IMR-90 (cell line): ENCODE measurements at regions not wholly inside any gene's neighbourhood (a gene's known extent, or its start where the extent isn't known, plus 50 kb on each side); places are given as distances from the start of the nearest gene placed in this dataset.

Experiments used
- ATAC-seq: fragments of 200-7000 bp; cut with Tn5 transposase; 2 replicates; pipeline ENCODE4 v1.9.1; 2020; ENCODE audit warnings: low read depth, mild to moderate bottlenecking, moderate library complexity
- BruUV-seq: library from RNA; stranded (reverse); fragments of 400-500 nt; replicated peaks from 2 replicates; lab custom pipeline; 2021; lab: Mats Ljungman, UMichigan
- CTCF ChIA-PET: fragments of 300-600 bp; formaldehyde crosslinking; extraction: SDS; loops from one replicate; lab custom pipeline; 2021; ENCODE audit warnings: antibody characterized with exemption; lab: Yijun Ruan, JAX
- POLR2A ChIA-PET: fragments of 300-600 bp; sonication (Branson Sonifier 250); formaldehyde crosslinking; loops from one replicate; lab custom pipeline; 2022; ENCODE audit warnings: antibody characterized with exemption; ENCODE audit not compliant: unreplicated experiment; lab: Charles Lee
- DNase-seq: peaks from one replicate; pipeline ENCODE4 v3.0.0; 2013
- H2AFZ ChIP-seq: replicated peaks from 2 replicates; pipeline ENCODE3; 2013; ENCODE audit warnings: low read length, mild to moderate bottlenecking; ENCODE audit not compliant: poor library complexity
- H2AK5ac ChIP-seq: 2 replicates; pipeline ENCODE4 v1.6.1; 2013; ENCODE audit warnings: low read depth, low read length, inconsistent platforms
- H2AK9ac ChIP-seq: replicated peaks from 2 replicates; pipeline ENCODE3; 2013; ENCODE audit warnings: mild to moderate bottlenecking, low read depth, low read length, moderate library complexity; ENCODE audit not compliant: poor library complexity
- H2BK120ac ChIP-seq: 2 replicates; pipeline ENCODE4 v1.6.1; 2013; ENCODE audit warnings: low read depth, low read length, inconsistent platforms
- H2BK15ac ChIP-seq: 3 replicates; pipeline ENCODE4 v1.6.1; 2013; ENCODE audit warnings: low read depth, low read length, inconsistent platforms
- H2BK20ac ChIP-seq: 2 replicates; pipeline ENCODE4 v1.6.1; 2013; ENCODE audit warnings: low read depth, mild to moderate bottlenecking, inconsistent platforms, low read length, moderate library complexity
- H2BK5ac ChIP-seq: 2 replicates; pipeline ENCODE4 v1.6.1; 2013; ENCODE audit warnings: mild to moderate bottlenecking, low read depth, low read length, inconsistent platforms; ENCODE audit not compliant: poor library complexity, severe bottlenecking
- H3K14ac ChIP-seq: replicated peaks from 2 replicates; pipeline ENCODE4 v1.6.1; 2013; ENCODE audit warnings: low read depth, low read length, inconsistent platforms
- H3K18ac ChIP-seq: 2 replicates; pipeline ENCODE4 v1.6.1; 2013; ENCODE audit warnings: low read depth, low read length, control low read depth
- H3K23ac ChIP-seq: 2 replicates; pipeline ENCODE4 v1.6.1; 2013; ENCODE audit warnings: low read depth, low read length, inconsistent platforms
- H3K27ac ChIP-seq: 2 replicates; pipeline ENCODE4 v1.5.1; 2013; ENCODE audit warnings: mild to moderate bottlenecking, control low read depth, low read length; ENCODE audit not compliant: insufficient read depth
- H3K27me3 ChIP-seq: 2 replicates; pipeline ENCODE4 v1.6.1; 2013; ENCODE audit warnings: low read length; ENCODE audit not compliant: control insufficient read depth, insufficient read depth
- H3K36me3 ChIP-seq: 2 replicates; pipeline ENCODE4 v1.6.1; 2013; ENCODE audit warnings: low read length, mixed read lengths; ENCODE audit not compliant: control insufficient read depth, insufficient read depth
- H3K4ac ChIP-seq: 2 replicates; pipeline ENCODE4 v1.6.1; 2013; ENCODE audit warnings: low read depth, low read length, inconsistent platforms
- H3K4me1 ChIP-seq: 2 replicates; pipeline ENCODE4 v1.6.1; 2013; ENCODE audit warnings: low read length, mixed read lengths; ENCODE audit not compliant: control insufficient read depth, insufficient read depth
- H3K4me2 ChIP-seq: 2 replicates; pipeline ENCODE4 v1.6.1; 2013; ENCODE audit warnings: low read depth, mild to moderate bottlenecking, control low read depth, low read length, moderate library complexity
- H3K4me3 ChIP-seq: 2 replicates; pipeline ENCODE4 v1.5.1; 2013; ENCODE audit warnings: low read depth, mild to moderate bottlenecking, control low read depth, low read length, moderate library complexity; ENCODE audit not compliant: insufficient read depth
- H3K56ac ChIP-seq: 2 replicates; pipeline ENCODE4 v1.6.1; 2013; ENCODE audit warnings: low read length, inconsistent platforms; ENCODE audit not compliant: insufficient read depth; ENCODE audit errors: extremely low read depth
- H3K79me1 ChIP-seq, 2 experiments: 2 replicates each; pipeline ENCODE4 v1.6.1; 2013; ENCODE audit warnings: low read length in 2 of 2, inconsistent platforms in 1 of 2, low read depth in 1 of 2
- H3K9ac ChIP-seq: 2 replicates; pipeline ENCODE4 v1.6.1; 2013; ENCODE audit warnings: low read depth, low read length, control low read depth
- H3K9me1 ChIP-seq: 2 replicates; pipeline ENCODE4 v1.6.1; 2013; ENCODE audit warnings: low read length, inconsistent platforms; ENCODE audit not compliant: insufficient read depth
- H3K9me3 ChIP-seq: 2 replicates; pipeline ENCODE4 v1.6.1; 2013; ENCODE audit warnings: low read length; ENCODE audit not compliant: control insufficient read depth, insufficient read depth
- H4K20me1 ChIP-seq: 2 replicates; pipeline ENCODE4 v1.6.1; 2013; ENCODE audit warnings: low read length, inconsistent platforms; ENCODE audit not compliant: insufficient read depth
- H4K5ac ChIP-seq: 2 replicates; pipeline ENCODE4 v1.6.1; 2013; ENCODE audit warnings: mild to moderate bottlenecking, low read depth, low read length, control low read depth
- H4K8ac ChIP-seq, 2 experiments: 2 replicates each; pipeline ENCODE4 v1.6.1; 2013; ENCODE audit warnings: low read depth in 2 of 2, low read length in 2 of 2, control low read depth in 1 of 2, inconsistent platforms in 1 of 2
- H4K91ac ChIP-seq: 2 replicates; pipeline ENCODE4 v1.6.1; 2013; ENCODE audit warnings: low read depth, low read length, inconsistent platforms; ENCODE audit not compliant: insufficient read depth
- CHD1 ChIP-seq: IDR thresholded peaks from 2 replicates; pipeline ENCODE4 v1.6.1; 2012; ENCODE audit warnings: low read depth, low read length, improper control_type of control experiment
- FOS ChIP-seq: fragments of 150-350 bp; IDR thresholded peaks from 2 replicates; pipeline ENCODE4 v1.6.1; 2016; ENCODE audit warnings: low read depth, low read length
- MAZ ChIP-seq: IDR thresholded peaks from 2 replicates; pipeline ENCODE4 v1.6.1; 2012; ENCODE audit warnings: low read depth, mild to moderate bottlenecking, low read length, improper control_type of control experiment, moderate library complexity, borderline replicate concordance
- POLR2A ChIP-seq: IDR thresholded peaks from 2 replicates; pipeline ENCODE4 v1.6.1; 2012; ENCODE audit warnings: mild to moderate bottlenecking, low read depth, low read length
- RCOR1 ChIP-seq: IDR thresholded peaks from 2 replicates; pipeline ENCODE4 v1.6.1; 2012; ENCODE audit warnings: mild to moderate bottlenecking, low read length, improper control_type of control experiment; ENCODE audit not compliant: insufficient replicate concordance
- RFX5 ChIP-seq: IDR thresholded peaks from 2 replicates; pipeline ENCODE4 v1.8.0; 2012; ENCODE audit warnings: low read depth, mild to moderate bottlenecking, low read length, moderate library complexity
- SMC3 ChIP-seq: fragments of 150-350 bp; IDR thresholded peaks from 2 replicates; pipeline ENCODE4 v1.6.1; 2016; ENCODE audit warnings: low read depth, mild to moderate bottlenecking, antibody characterized with exemption, low read length, moderate library complexity
- WGBS, 2 experiments: methylation state at CpG; one replicate each; pipeline versions ENCODE4 v1.1.5 to v1.1.7; 2013; ENCODE audit warnings: missing lambda C conversion rate in 2 of 2; ENCODE audit not compliant: insufficient read length in 1 of 2; ENCODE audit errors: extremely low coverage in 2 of 2; 5-methylcytosine and 5-hydroxymethylcytosine counted together
- dilution Hi-C: fragments of 300-500 bp; cut with HindIII; formaldehyde crosslinking; loops from one replicate; pipeline ENCODE4 v1.14.3; 2018; ENCODE audit warnings: low sequenced_read_pairs; ENCODE audit not compliant: unreplicated experiment
- in situ Hi-C: fragments of 300-500 bp; cut with MboI; formaldehyde crosslinking; loops from 3 replicates; pipeline ENCODE4 v1.14.3; 2019; ENCODE audit warnings: low sequenced_read_pairs, inconsistent platforms, mixed read lengths
- intact Hi-C: fragments of 100-400 bp; cut with micrococcal nuclease; formaldehyde crosslinking; loops from 2 replicates; pipeline ENCODE4 v1.10.0; 2022

DNA sequence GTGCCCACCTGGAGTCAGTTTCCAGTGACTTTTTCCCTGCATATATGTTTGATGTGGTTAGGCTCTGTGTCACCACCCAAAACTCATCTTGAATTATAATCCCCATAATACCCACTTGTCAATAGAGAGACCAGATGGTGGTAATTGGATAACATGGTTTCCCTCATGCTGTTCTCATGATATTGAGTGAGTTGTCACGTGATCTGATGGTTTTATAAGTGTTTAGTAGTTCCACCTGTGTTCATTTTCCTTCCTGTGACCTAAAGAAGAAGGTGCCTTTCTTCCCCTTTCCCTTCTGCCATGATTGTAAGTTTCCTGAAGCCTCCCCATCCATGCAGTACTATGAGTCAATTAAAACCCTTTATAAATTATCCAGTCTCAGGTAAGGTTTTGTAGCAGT, 740.9 kb downstream of the ARAP2 start:
- DNase-seq (no peak), ATAC-seq (no peak)
- dilution Hi-C loops (no loop called here), intact Hi-C loops (no loop called here), in situ Hi-C loops (no loop called here)
- Histone ChIP-seq H3K4ac (no peak overlapping the region), H3K23ac (no peak overlapping the region), H2BK120ac (no peak overlapping the region), H4K91ac (no peak overlapping the region), H4K5ac (no peak overlapping the region), H3K9ac (no peak overlapping the region), H3K18ac (no peak overlapping the region), H2BK5ac (no peak overlapping the region), H3K27me3 (no peaks in the 10 kb centered on the region), H4K20me1 (no peaks in the 10 kb centered on the region), H3K9me1 (no peaks in the 10 kb centered on the region), H2AFZ (no peak overlapping the region), H3K4me2 (no peak overlapping the region), H3K36me3 (no peaks in the 10 kb centered on the region), H3K27ac (no peak overlapping the region), H2AK5ac (no peak overlapping the region), H3K4me1 (no peaks in the 10 kb centered on the region), H3K9me3 (no peaks in the 10 kb centered on the region), H2AK9ac (no peak overlapping the region), H3K56ac (no peak overlapping the region), H3K14ac (no peak overlapping the region), H3K4me3 (no peak overlapping the region), H2BK20ac (no peak overlapping the region), H3K79me1 (no peaks in the 10 kb centered on the region), H2BK15ac (no peak overlapping the region), H4K8ac (no peak overlapping the region)
- CTCF ChIA-PET: no interaction called here
- POLR2A ChIA-PET: no interaction called here
- no CpG with 5 or more reads among the region's 1 CpG for WGBS, 2 experiments
- no TSS peak for BruUV-seq
- no peak for TF ChIP-seq MAZ
- TF ChIP-seq POLR2A: no peak
- TF ChIP-seq FOS: no peak
- no peak for TF ChIP-seq CHD1
- no peak for TF ChIP-seq RCOR1
- TF ChIP-seq RFX5: no peak
- no peak for TF ChIP-seq SMC3
